Breast epithelium (tissue), 3 donors: ENCODE measurements at regions not wholly inside any gene's neighbourhood (a gene's known extent, or its start where the extent isn't known, plus 50 kb on each side); places are given as distances from the start of the nearest gene placed in this dataset.

ENCODE experiments used
- CTCF ChIP-seq, 3 donors: fragments of 450-650 bp; IDR thresholded peaks; one replicate each; pipeline ENCODE4 v1.5.1; 2016 to 2017; ENCODE audit warnings: antibody characterized with exemption in 3 of 3, mild to moderate bottlenecking in 3 of 3, moderate library complexity in 3 of 3
- POLR2A ChIP-seq: fragments of 450-650 bp; IDR thresholded peaks from one replicate; pipeline ENCODE4 v1.6.1; 2016; ENCODE audit warnings: antibody characterized with exemption, mild to moderate bottlenecking, moderate library complexity

DNA sequence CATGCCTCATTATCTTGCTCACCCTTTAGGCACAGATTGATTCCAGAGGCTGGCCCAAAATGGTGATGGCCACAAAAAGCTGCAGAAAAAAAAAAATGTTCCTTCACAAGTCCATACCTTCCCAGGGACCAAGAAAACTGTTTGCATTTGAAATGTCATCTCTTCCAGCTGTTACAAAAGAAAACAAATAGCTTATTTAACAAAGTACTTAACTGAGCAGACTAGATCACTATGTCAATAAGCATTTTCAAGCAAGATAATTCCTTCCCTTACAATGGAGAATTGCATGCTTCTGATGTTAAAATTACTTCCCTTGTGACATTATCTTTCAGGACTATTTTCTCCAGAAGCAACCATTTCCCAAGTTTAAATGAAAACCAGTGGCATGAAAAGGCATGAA lies 377.9 kb upstream of the KITLG start:
- TF ChIP-seq CTCF (IDR thresholded peaks at IDR 0.05) (no peak), POLR2A (no peak)
